HCT116 (cell line): ENCODE measurements at regions not wholly inside any gene's neighbourhood (a gene's known extent, or its start where the extent isn't known, plus 50 kb on each side); places are given as distances from the start of the nearest gene placed in this dataset.

Source experiments
- ATAC-seq: fragments of 200-7000 bp; cut with Tn5 transposase; 2 replicates; pipeline ENCODE4 v1.9.1; 2020; ENCODE audit warnings: mild to moderate bottlenecking, moderate library complexity
- BruUV-seq: library from RNA; stranded (reverse); fragments of 400-500 nt; replicated peaks from 2 replicates; lab custom pipeline; 2021; lab: Mats Ljungman, UMichigan
- CTCF ChIA-PET: fragments of 300-600 bp; sonication (Branson Sonifier 250); formaldehyde crosslinking; loops from one replicate; lab custom pipeline; 2021; ENCODE audit warnings: antibody characterized with exemption; lab: Charles Lee
- POLR2A ChIA-PET: fragments of 300-600, 350-600 bp; sonication (Branson Sonifier 250); formaldehyde crosslinking; loops from one replicate; lab custom pipeline; 2021; ENCODE audit warnings: antibody characterized with exemption; lab: Charles Lee
- RAD21 ChIA-PET, 2 experiments: fragments of 300-600 bp; sonication (Branson Sonifier 250); formaldehyde crosslinking; loops; one replicate each; lab custom pipeline; 2023; ENCODE audit warnings: low total read pairs in 2 of 2; ENCODE audit not compliant: uncharacterized antibody in 2 of 2, unreplicated experiment in 2 of 2, low non-redundant PET in 1 of 2; lab: Charles Lee
- DNase-seq: peaks from one replicate; pipeline ENCODE4 v3.0.0-alpha.2; 2010; ENCODE audit warnings: low read depth, low spot score
- H2AFZ ChIP-seq: fragments of 200-600 bp; shearing (Covaris generic), sonication (generic); 2 replicates; pipeline ENCODE4 v1.6.1; 2017; ENCODE audit warnings: low read depth, mixed run types, mixed read lengths, antibody characterized with exemption, low read length; ENCODE audit not compliant: poor library complexity, severe bottlenecking
- H3K27ac ChIP-seq: 2 replicates; pipeline ENCODE4 v1.5.1; 2012; ENCODE audit warnings: low read depth, low read length
- H3K27me3 ChIP-seq: fragments of 200-600 bp; sonication (generic); 2 replicates; pipeline ENCODE4 v1.6.1; 2016; ENCODE audit warnings: mixed run types, low read length, mixed read lengths; ENCODE audit not compliant: insufficient read depth
- H3K36me3 ChIP-seq, 2 experiments: fragments of 200-500 bp in 1 of 2; fragments of 200-600 bp in 1 of 2; sonication (Bioruptor generic) in 1 of 2; sonication (generic) in 1 of 2; 2 replicates each; pipeline versions ENCODE4 v1.5.1 to v1.6.1; 2014 to 2016; ENCODE audit warnings: low read length in 2 of 2, inconsistent platforms in 1 of 2, mixed read lengths in 1 of 2, mixed run types in 1 of 2; ENCODE audit not compliant: insufficient read depth in 2 of 2, control insufficient read depth in 1 of 2
- H3K4me1 ChIP-seq, 2 experiments: fragments of 200-600 bp in 1 of 2; sonication (generic) in 1 of 2; 2 replicates each; pipeline versions ENCODE4 v1.5.1 to v1.6.1; 2012 to 2017; ENCODE audit warnings: low read length in 2 of 2, inconsistent platforms in 1 of 2, mild to moderate bottlenecking in 1 of 2, mixed read lengths in 1 of 2, mixed run types in 1 of 2, moderate library complexity in 1 of 2; ENCODE audit not compliant: insufficient read depth in 2 of 2, control insufficient read depth in 1 of 2
- H3K4me2 ChIP-seq: fragments of 200-600 bp; sonication (generic); 2 replicates; pipeline ENCODE4 v1.6.1; 2017; ENCODE audit warnings: mixed run types, low read length, mixed read lengths
- H3K4me3 ChIP-seq, 2 experiments: fragments of 200-600 bp in 1 of 2; sonication (generic) in 1 of 2; replicated peaks in 1 of 2; 2 replicates each; pipeline ENCODE4 v1.5.1; 2011 to 2016; ENCODE audit warnings: low read length in 2 of 2, control low read depth in 1 of 2, low read depth in 1 of 2, mild to moderate bottlenecking in 1 of 2, mixed read lengths in 1 of 2, mixed run types in 1 of 2
- H3K79me2 ChIP-seq: fragments of 200-600 bp; sonication (generic); 2 replicates; pipeline ENCODE4 v1.6.1; 2017; ENCODE audit warnings: mild to moderate bottlenecking, mixed run types, low read length, moderate library complexity, mixed read lengths; ENCODE audit not compliant: insufficient read depth
- H3K9ac ChIP-seq: fragments of 200-600 bp; sonication (generic); 2 replicates; pipeline ENCODE4 v1.6.1; 2016; ENCODE audit warnings: low read length, mixed read lengths
- H3K9me2 ChIP-seq: fragments of 200-600 bp; sonication (generic), shearing (Covaris generic); 2 replicates; pipeline ENCODE4 v1.6.1; 2017; ENCODE audit warnings: mixed run types, mild to moderate bottlenecking, moderate library complexity; ENCODE audit not compliant: insufficient read depth
- H3K9me3 ChIP-seq, 2 experiments: fragments of 200-500 bp in 1 of 2; fragments of 200-600 bp in 1 of 2; sonication (Bioruptor generic) in 1 of 2; sonication (generic) in 1 of 2; 2 replicates each; pipeline ENCODE4 v1.6.1; 2014 to 2017; ENCODE audit warnings: low read length in 2 of 2, mixed read lengths in 2 of 2, inconsistent platforms in 1 of 2, low read depth in 1 of 2, mild to moderate bottlenecking in 1 of 2, mixed run types in 1 of 2, moderate library complexity in 1 of 2; ENCODE audit not compliant: control insufficient read depth in 1 of 2, insufficient read depth in 1 of 2
- H4K20me1 ChIP-seq: fragments of 200-600 bp; sonication (generic), shearing (Covaris generic); 2 replicates; pipeline ENCODE4 v1.6.1; 2017; ENCODE audit warnings: mixed run types, mild to moderate bottlenecking, moderate library complexity; ENCODE audit not compliant: insufficient read depth
- CTCF ChIP-seq, 3 experiments: fragments of 200-600 bp in 1 of 3; sonication (generic) in 1 of 3; IDR thresholded peaks in 2 of 3; conservative IDR thresholded peaks in 1 of 3; 2 replicates each; pipeline ENCODE4 v1.5.1; 2012 to 2017; ENCODE audit warnings: low read depth in 2 of 3, low read length in 2 of 3, antibody characterized with exemption in 1 of 3, borderline replicate concordance in 1 of 3, control low read depth in 1 of 3, mild to moderate bottlenecking in 1 of 3, mixed read lengths in 1 of 3, mixed run types in 1 of 3, moderate library complexity in 1 of 3; ENCODE audit not compliant: insufficient read depth in 1 of 3
- EGR1 ChIP-seq: IDR thresholded peaks from 2 replicates; pipeline ENCODE4 v1.6.1; 2012; ENCODE audit warnings: low read depth
- ELF1 ChIP-seq: IDR thresholded peaks from 2 replicates; pipeline ENCODE4 v1.6.1; 2012; ENCODE audit warnings: low read depth, borderline replicate concordance
- EZH2 ChIP-seq: fragments of 200-600 bp; sonication (generic); IDR thresholded peaks from 2 replicates; pipeline ENCODE4 v1.6.1; 2017; ENCODE audit warnings: antibody characterized with exemption, mixed run types
- EZH2phosphoT487 ChIP-seq: fragments of 200-600 bp; IDR thresholded peaks from 2 replicates; pipeline ENCODE4 v1.6.1; 2018; ENCODE audit warnings: antibody characterized with exemption, borderline replicate concordance
- POLR2A ChIP-seq: IDR thresholded peaks from 2 replicates; pipeline ENCODE4 v1.7.0; 2011; ENCODE audit warnings: borderline replicate concordance; ENCODE audit not compliant: insufficient read depth, insufficient read length; ENCODE audit errors: extremely low read depth
- POLR2AphosphoS5 ChIP-seq: IDR thresholded peaks from 2 replicates; pipeline ENCODE4 v1.6.1; 2011; ENCODE audit warnings: mild to moderate bottlenecking, low read depth, low read length, moderate library complexity
- RAD21 ChIP-seq: IDR thresholded peaks from 2 replicates; pipeline ENCODE4 v1.6.1; 2012; ENCODE audit warnings: low read depth, mild to moderate bottlenecking
- SIN3A ChIP-seq: IDR thresholded peaks from 2 replicates; pipeline ENCODE4 v1.6.1; 2012; ENCODE audit warnings: low read depth
- YY1 ChIP-seq: IDR thresholded peaks from 2 replicates; pipeline ENCODE4 v1.6.1; 2011; ENCODE audit warnings: low read length, low read depth, moderate library complexity, mild to moderate bottlenecking; ENCODE audit not compliant: insufficient replicate concordance; ENCODE audit errors: extremely low read depth
- ZFX ChIP-seq: fragments of 450-650 bp; IDR thresholded peaks from 2 replicates; pipeline ENCODE4 v1.6.1; 2017
- intact Hi-C: fragments of 100-400 bp; cut with micrococcal nuclease; formaldehyde crosslinking; loops from 2 replicates; pipeline ENCODE4 v1.10.0; 2022
- TF ChIP-seq, protein P1 (sequence below): IDR thresholded peaks from 2 replicates; pipeline ENCODE4 v1.6.1; 2012
- TF ChIP-seq, protein P2 (sequence below): IDR thresholded peaks from 2 replicates; pipeline ENCODE4 v1.6.1; 2011; ENCODE audit warnings: mild to moderate bottlenecking, low read length, moderate library complexity; ENCODE audit not compliant: insufficient replicate concordance; ENCODE audit errors: extremely low read depth

GRCh38 chr9:665296-665695 is 176.2 kb upstream of the DMRT1 start:
- no peak overlapping the region for H2AFZ ChIP-seq
- no peaks in the 10 kb centered on the region for H3K79me2 ChIP-seq
- ChIA-PET POLR2A (no interaction called here), CTCF (no interaction called here), RAD21 (no interaction called here)
- no peaks in the 10 kb centered on the region for H3K9me3 ChIP-seq
- no peak for TF ChIP-seq SIN3A
- no peak for TF ChIP-seq EGR1
- TF ChIP-seq YY1, result no peak
- no peak for TF ChIP-seq ZFX
- BruUV-seq, result no TSS peak
- no peaks in the 10 kb centered on the region for H4K20me1 ChIP-seq
- H3K9me2 ChIP-seq, result no peaks in the 10 kb centered on the region
- H3K36me3 ChIP-seq, result no peaks in the 10 kb centered on the region
- H3K4me3 ChIP-seq, result no peak overlapping the region
- ATAC-seq (no peak), DNase-seq (no peak)
- no peak overlapping the region for H3K9ac ChIP-seq
- H3K4me2 ChIP-seq, result no peak overlapping the region
- no peaks in the 10 kb centered on the region for H3K27me3 ChIP-seq
- H3K4me1 ChIP-seq, result no peaks in the 10 kb centered on the region
- H3K27ac ChIP-seq, result no peak overlapping the region
- intact Hi-C loops, result no loop called here

DNA sequence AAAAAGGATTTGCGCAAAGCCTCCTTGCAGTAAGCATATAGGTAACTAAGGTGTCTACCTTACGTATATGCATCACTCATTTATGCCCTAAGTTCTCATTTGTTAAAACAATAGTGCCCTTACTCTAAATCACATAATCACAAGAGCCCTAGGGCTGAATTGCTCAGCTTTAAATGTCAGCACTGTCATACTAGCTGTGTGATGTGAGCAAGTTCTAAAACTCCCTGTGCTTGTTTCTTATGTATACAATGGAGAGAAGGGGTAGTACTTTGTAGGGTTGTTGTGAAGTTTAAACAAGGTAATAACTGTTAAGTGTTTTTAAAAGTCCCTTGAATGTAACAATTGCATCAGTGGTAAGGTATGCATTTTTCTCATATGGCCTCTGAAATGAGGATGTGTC is 169.5 kb upstream of the DMRT1 start:
- Histone ChIP-seq H3K27ac (no peak overlapping the region), H3K36me3 (no peaks in the 10 kb centered on the region), H3K27me3 (no peaks in the 10 kb centered on the region), H3K4me3 (no peak overlapping the region), H4K20me1 (no peaks in the 10 kb centered on the region), H2AFZ (no peak overlapping the region), H3K9me3 (no peaks in the 10 kb centered on the region), H3K9me2 (no peaks in the 10 kb centered on the region), H3K4me2 (no peak overlapping the region), H3K4me1 (no peaks in the 10 kb centered on the region), H3K79me2 (no peaks in the 10 kb centered on the region), H3K9ac (no peak overlapping the region)
- ATAC-seq, result no peak
- no peak for DNase-seq
- no TSS peak for BruUV-seq
- ChIA-PET CTCF (no interaction called here), RAD21 (no interaction called here), POLR2A (no interaction called here)
- TF ChIP-seq POLR2AphosphoS5, result no peak
- TF ChIP-seq ELF1, result no peak
- TF ChIP-seq EZH2, result no peak
- TF ChIP-seq, protein P1, sequence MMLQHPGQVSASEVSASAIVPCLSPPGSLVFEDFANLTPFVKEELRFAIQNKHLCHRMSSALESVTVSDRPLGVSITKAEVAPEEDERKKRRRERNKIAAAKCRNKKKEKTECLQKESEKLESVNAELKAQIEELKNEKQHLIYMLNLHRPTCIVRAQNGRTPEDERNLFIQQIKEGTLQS, result no peak
- TF ChIP-seq EZH2phosphoT487, result no peak
- TF ChIP-seq POLR2A, result no peak
- TF ChIP-seq RAD21, result no peak
- TF ChIP-seq, protein P2, sequence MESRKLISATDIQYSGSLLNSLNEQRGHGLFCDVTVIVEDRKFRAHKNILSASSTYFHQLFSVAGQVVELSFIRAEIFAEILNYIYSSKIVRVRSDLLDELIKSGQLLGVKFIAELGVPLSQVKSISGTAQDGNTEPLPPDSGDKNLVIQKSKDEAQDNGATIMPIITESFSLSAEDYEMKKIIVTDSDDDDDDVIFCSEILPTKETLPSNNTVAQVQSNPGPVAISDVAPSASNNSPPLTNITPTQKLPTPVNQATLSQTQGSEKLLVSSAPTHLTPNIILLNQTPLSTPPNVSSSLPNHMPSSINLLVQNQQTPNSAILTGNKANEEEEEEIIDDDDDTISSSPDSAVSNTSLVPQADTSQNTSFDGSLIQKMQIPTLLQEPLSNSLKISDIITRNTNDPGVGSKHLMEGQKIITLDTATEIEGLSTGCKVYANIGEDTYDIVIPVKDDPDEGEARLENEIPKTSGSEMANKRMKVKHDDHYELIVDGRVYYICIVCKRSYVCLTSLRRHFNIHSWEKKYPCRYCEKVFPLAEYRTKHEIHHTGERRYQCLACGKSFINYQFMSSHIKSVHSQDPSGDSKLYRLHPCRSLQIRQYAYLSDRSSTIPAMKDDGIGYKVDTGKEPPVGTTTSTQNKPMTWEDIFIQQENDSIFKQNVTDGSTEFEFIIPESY, result no peak
- no peak for TF ChIP-seq CTCF (IDR thresholded peaks at IDR 0.05 in 2 of 3, conservative IDR thresholded peaks at IDR 0.05 in 1 of 3; ENCODE audit: borderline replicate concordance in 1 of 3, insufficient read depth in 1 of 3, low read depth in 2 of 3, low read length in 2 of 3)
- intact Hi-C loops, result no loop called here
